Fibroblast of mammary gland (primary cell): ENCODE measurements at regions not wholly inside any gene's neighbourhood (a gene's known extent, or its start where the extent isn't known, plus 50 kb on each side); places are given as distances from the start of the nearest gene placed in this dataset.
"Not testable (repeated sequence)": the region's sequence is repeated elsewhere in the genome, so short reads cannot be mapped to it uniquely, and the experiment has no call there.

Experiments
- DNase-seq: peaks from one replicate; pipeline ENCODE4 v3.0.0-alpha.2; 2010; ENCODE audit warnings: low read depth
- H3K4me3 ChIP-seq: 2 replicates; pipeline ENCODE4 v1.5.1; 2011; ENCODE audit warnings: low read depth, mild to moderate bottlenecking, low read length, moderate library complexity; ENCODE audit not compliant: control insufficient read depth
- CTCF ChIP-seq: conservative IDR thresholded peaks from 2 replicates; pipeline ENCODE4 v1.5.1; 2011; ENCODE audit warnings: low read depth, low read length, inconsistent platforms; ENCODE audit not compliant: control insufficient read depth, insufficient read depth

- no peak for DNase-seq
- TF ChIP-seq CTCF = no peak
- H3K4me3 ChIP-seq = no peak overlapping the region
These were observed 371.3 kb upstream of the FAR2 start for GRCh38 chr12:28777603-28778365.

- no peak overlapping the region for H3K4me3 ChIP-seq
- peak; percentile 96 for DNase-seq
- TF ChIP-seq CTCF = no peak
These were observed 369.0 kb upstream of the FAR2 start for GRCh38 chr12:28780096-28780495.

DNA sequence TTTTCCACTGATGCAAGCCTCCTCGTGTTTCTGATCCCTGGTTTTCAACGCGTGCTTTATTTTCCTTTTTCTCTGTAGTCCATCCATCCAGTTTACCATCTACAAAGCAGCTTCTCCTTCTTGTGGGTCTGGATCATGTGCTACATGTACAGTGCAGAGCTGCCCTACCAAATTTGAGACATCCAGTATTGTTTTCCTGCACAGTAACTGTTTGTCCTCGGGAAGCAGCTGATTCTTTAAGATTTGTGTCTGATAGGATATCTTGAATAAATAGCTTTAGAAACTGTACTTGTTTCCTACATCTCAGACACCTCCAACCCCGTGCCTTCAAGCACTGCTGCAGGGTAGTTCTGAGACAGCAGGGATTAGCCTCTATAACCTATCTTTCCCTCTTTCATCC lies 368.1 kb upstream of the FAR2 start:
- no peak overlapping the region for H3K4me3 ChIP-seq
- no peak for TF ChIP-seq CTCF
- no peak for DNase-seq

GRCh38 chr12:28781671-28782652 lies 367.1 kb upstream of the FAR2 start:
- TF ChIP-seq CTCF = no peak
- no peak for DNase-seq
- no peak overlapping the region for H3K4me3 ChIP-seq

- no peak for TF ChIP-seq CTCF
- H3K4me3 ChIP-seq = no peak overlapping the region
- DNase-seq = no peak
These were observed 366.3 kb upstream of the FAR2 start for GRCh38 chr12:28782812-28783211.

DNA sequence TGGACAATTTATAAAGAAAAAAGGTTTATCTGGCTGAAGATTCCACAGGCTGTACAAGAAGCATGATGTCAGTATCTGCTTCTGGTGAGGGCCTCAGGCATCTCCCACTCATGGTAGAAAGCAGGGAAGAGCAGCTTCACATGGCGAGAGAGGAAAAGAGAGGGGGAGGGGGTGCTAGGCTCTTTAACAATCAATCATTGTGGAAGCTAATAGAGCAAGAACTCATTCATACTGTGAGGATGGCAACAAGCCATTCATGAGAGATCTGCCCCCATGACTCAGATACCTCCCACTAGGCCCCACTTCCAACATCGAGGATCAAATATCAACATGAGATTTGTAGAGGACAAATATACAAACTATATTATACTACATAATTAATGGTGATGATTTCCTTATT lies 361.9 kb upstream of the FAR2 start:
- DNase-seq = peak; percentile 38
- H3K4me3 ChIP-seq = no peak overlapping the region
- TF ChIP-seq CTCF = no peak

- H3K4me3 ChIP-seq, DNase-seq: not testable (repeated sequence)
These were observed 360.8 kb upstream of the FAR2 start for GRCh38 chr12:28788256-28788655.
